ENCODE measurements at regions not wholly inside any gene's neighbourhood (a gene's known extent, or its start where the extent isn't known, plus 50 kb on each side); places are given as distances from the start of the nearest gene placed in this dataset.

GRCh38 chr9:136611119-136611518 is 51.6 kb upstream of the EGFL7 start:
- TF ChIP-seq POLR2A (IDR thresholded peaks at IDR 0.05) (no peak), CTCF (IDR thresholded peaks at IDR 0.05) (no peak)

All from adrenal gland (tissue), 5 donors.